Loucy (cell line): ENCODE measurements at regions not wholly inside any gene's neighbourhood (a gene's known extent, or its start where the extent isn't known, plus 50 kb on each side); places are given as distances from the start of the nearest gene placed in this dataset.

Experiments
- H2AFZ ChIP-seq: fragments of 200-600 bp; sonication (generic); 2 replicates; pipeline ENCODE4 v1.6.0; 2016; ENCODE audit warnings: antibody characterized with exemption, mild to moderate bottlenecking, low read length, moderate library complexity
- H3F3A ChIP-seq: fragments of 200-600 bp; 2 replicates; pipeline ENCODE4 v1.6.0; 2016; ENCODE audit warnings: antibody characterized with exemption, low read depth, mild to moderate bottlenecking
- H3K27me3 ChIP-seq: fragments of 200-600 bp; sonication (generic); 2 replicates; pipeline ENCODE4 v1.6.1; 2014; ENCODE audit warnings: low read length, mild to moderate bottlenecking; ENCODE audit not compliant: insufficient read depth, poor library complexity, severe bottlenecking
- H3K36me3 ChIP-seq: fragments of 200-600 bp; sonication (generic); 2 replicates; pipeline ENCODE4 v1.6.1; 2016; ENCODE audit warnings: low read length; ENCODE audit not compliant: insufficient read depth
- H3K4me1 ChIP-seq: fragments of 200-600 bp; sonication (generic); 2 replicates; pipeline ENCODE4 v1.5.1; 2014; ENCODE audit warnings: low read length, mild to moderate bottlenecking; ENCODE audit not compliant: insufficient read depth, poor library complexity, severe bottlenecking
- H3K4me2 ChIP-seq: fragments of 200-600 bp; sonication (generic); 2 replicates; pipeline ENCODE4 v1.6.0; 2014; ENCODE audit warnings: antibody characterized with exemption, low read length, low read depth, mild to moderate bottlenecking; ENCODE audit not compliant: poor library complexity, severe bottlenecking
- H3K4me3 ChIP-seq: fragments of 200-600 bp; sonication (generic); 2 replicates; pipeline ENCODE4 v1.5.1; 2014; ENCODE audit warnings: low read length, mild to moderate bottlenecking, mixed read lengths; ENCODE audit not compliant: poor library complexity, severe bottlenecking
- H3K79me2 ChIP-seq: fragments of 200-600 bp; sonication (generic); 2 replicates; pipeline ENCODE4 v1.6.1; 2014; ENCODE audit warnings: low read length; ENCODE audit not compliant: insufficient read depth
- H3K9ac ChIP-seq: fragments of 200-600 bp; sonication (generic); 2 replicates; pipeline ENCODE4 v1.6.0; 2014; ENCODE audit warnings: mild to moderate bottlenecking, low read depth, low read length, moderate library complexity; ENCODE audit not compliant: poor library complexity, severe bottlenecking
- H3K9me2 ChIP-seq: fragments of 200-600 bp; sonication (generic); replicated peaks from 2 replicates; pipeline ENCODE4 v1.6.1; 2016; ENCODE audit warnings: low read depth, low read length, mixed read lengths
- H3K9me3 ChIP-seq: fragments of 200-600 bp; sonication (generic); 2 replicates; pipeline ENCODE4 v1.6.1; 2014; ENCODE audit warnings: mild to moderate bottlenecking, antibody characterized with exemption, low read length, low read depth; ENCODE audit not compliant: insufficient read depth
- H4K20me1 ChIP-seq: fragments of 200-600 bp; sonication (generic); 2 replicates; pipeline ENCODE4 v1.6.0; 2014; ENCODE audit warnings: antibody characterized with exemption, low read length, mild to moderate bottlenecking; ENCODE audit not compliant: insufficient read depth, poor library complexity, severe bottlenecking
- CTCF ChIP-seq: fragments of 200-600 bp; sonication (generic); conservative IDR thresholded peaks from 2 replicates; pipeline ENCODE4 v1.5.1; 2014; ENCODE audit warnings: mild to moderate bottlenecking, antibody characterized with exemption, low read length
- EZH2phosphoT487 ChIP-seq: fragments of 200-600 bp; IDR thresholded peaks from 2 replicates; pipeline ENCODE4 v1.6.1; 2018; ENCODE audit warnings: antibody characterized with exemption, mild to moderate bottlenecking, moderate library complexity, borderline replicate concordance

- Histone ChIP-seq H3K4me2 (no peak overlapping the region), H3K79me2 (no peaks in the 10 kb centered on the region), H4K20me1 (no peaks in the 10 kb centered on the region), H3K36me3 (no peaks in the 10 kb centered on the region), H3K9me3 (no peaks in the 10 kb centered on the region), H3K4me3 (no peak overlapping the region), H3K9ac (no peak overlapping the region), H3K27me3 (no peaks in the 10 kb centered on the region), H2AFZ (no peak overlapping the region), H3K4me1 (no peaks in the 10 kb centered on the region), H3F3A (no peaks in the 10 kb centered on the region), H3K9me2 (no peaks in the 10 kb centered on the region)
- TF ChIP-seq EZH2phosphoT487 (no peak), CTCF (no peak)
Measured at GRCh38 chr1:38686927-38687255, 172.7 kb downstream of the RRAGC start.

DNA sequence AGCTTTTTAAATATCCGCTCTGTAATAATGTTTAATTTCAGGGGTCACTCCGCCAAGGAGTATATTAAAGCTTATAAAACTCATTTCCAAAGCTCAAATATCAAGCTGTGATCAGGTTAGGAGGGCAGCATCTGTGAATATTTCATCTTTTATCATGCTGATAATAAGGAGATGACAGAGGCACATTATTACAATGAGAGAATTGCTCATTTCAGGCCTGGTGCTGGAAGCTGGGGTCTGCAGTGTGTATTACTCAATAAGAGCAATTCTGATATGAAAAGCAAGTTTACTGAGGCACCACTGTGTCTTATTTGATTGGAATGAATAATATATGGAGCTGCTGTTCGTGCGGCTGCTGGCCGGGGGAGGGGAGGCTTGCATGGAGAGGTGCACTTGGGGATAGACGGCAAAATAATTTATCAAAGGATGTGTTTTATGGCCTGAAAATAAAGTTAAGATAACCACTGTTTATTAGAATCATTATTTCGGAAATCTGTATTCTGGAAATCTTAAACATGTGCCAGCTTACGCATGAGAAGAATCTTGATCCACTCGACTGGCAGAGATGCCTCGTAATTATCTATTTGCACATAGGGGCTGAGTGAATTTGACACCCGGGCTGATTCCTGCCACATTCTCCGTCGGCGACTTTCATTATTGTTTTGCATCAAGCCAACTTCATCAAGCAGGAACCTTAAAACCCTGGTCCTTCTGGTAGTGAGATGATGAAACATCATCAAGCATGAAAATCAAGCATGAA, 173.2 kb downstream of the RRAGC start:
- Histone ChIP-seq H3K4me2 (no peak overlapping the region), H3K9ac (no peak overlapping the region), H4K20me1 (no peaks in the 10 kb centered on the region), H3K36me3 (no peaks in the 10 kb centered on the region), H3K9me3 (no peaks in the 10 kb centered on the region), H3K4me1 (no peaks in the 10 kb centered on the region), H3K9me2 (no peaks in the 10 kb centered on the region), H3F3A (no peaks in the 10 kb centered on the region), H3K4me3 (no peak overlapping the region), H2AFZ (no peak overlapping the region), H3K79me2 (no peaks in the 10 kb centered on the region), H3K27me3 (no peaks in the 10 kb centered on the region)
- TF ChIP-seq EZH2phosphoT487 (no peak), CTCF (no peak)

GRCh38 chr1:38685388-38685787, 174.2 kb downstream of the RRAGC start:
- Histone ChIP-seq H3K79me2 (no peaks in the 10 kb centered on the region), H3K36me3 (no peaks in the 10 kb centered on the region), H4K20me1 (no peaks in the 10 kb centered on the region), H2AFZ (no peak overlapping the region), H3K4me1 (no peaks in the 10 kb centered on the region), H3K9me2 (no peaks in the 10 kb centered on the region), H3K27me3 (no peaks in the 10 kb centered on the region), H3F3A (no peaks in the 10 kb centered on the region), H3K4me2 (no peak overlapping the region), H3K4me3 (no peak overlapping the region), H3K9me3 (no peaks in the 10 kb centered on the region), H3K9ac (no peak overlapping the region)
- no peak for TF ChIP-seq EZH2phosphoT487
- TF ChIP-seq CTCF = no peak
